GM12892 (cell line): ENCODE measurements at regions not wholly inside any gene's neighbourhood (a gene's known extent, or its start where the extent isn't known, plus 50 kb on each side); places are given as distances from the start of the nearest gene placed in this dataset.

Source experiments
- POLR2A ChIP-seq: IDR thresholded peaks from 2 replicates; pipeline ENCODE4 v1.6.1; 2011; ENCODE audit warnings: low read depth, low read length, control low read depth
- POLR2AphosphoS5 ChIP-seq: IDR thresholded peaks from 2 replicates; pipeline ENCODE4 v1.6.1; 2011; ENCODE audit warnings: low read depth, low read length, control low read depth
- TAF1 ChIP-seq: IDR thresholded peaks from 2 replicates; pipeline ENCODE4 v1.6.1; 2011; ENCODE audit warnings: low read depth, mild to moderate bottlenecking, control low read depth, low read length, borderline replicate concordance

DNA sequence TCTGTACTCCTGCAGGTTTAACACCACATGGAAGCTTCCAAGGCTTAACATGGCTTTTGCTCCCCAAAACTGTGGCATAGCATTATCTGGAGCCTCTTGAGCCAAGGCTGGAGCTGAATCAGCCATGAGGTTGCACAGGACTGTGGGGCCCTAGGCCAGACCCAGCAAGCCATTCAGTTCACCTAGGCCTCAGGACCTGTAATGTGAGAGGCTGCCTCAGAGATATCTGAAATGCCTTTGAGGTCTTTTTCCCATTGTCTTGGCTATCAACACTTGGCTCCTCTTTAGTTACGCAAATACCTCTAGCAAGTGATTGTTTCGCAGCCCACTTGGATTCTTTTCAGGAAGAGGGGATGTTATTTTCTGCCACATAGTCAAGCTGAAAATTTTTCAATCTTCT lies 72.0 kb downstream of the VPREB1 start:
- TF ChIP-seq POLR2A (no peak), POLR2AphosphoS5 (no peak), TAF1 (no peak)
